ENCODE measurements at regions not wholly inside any gene's neighbourhood (a gene's known extent, or its start where the extent isn't known, plus 50 kb on each side); places are given as distances from the start of the nearest gene placed in this dataset.

DNA sequence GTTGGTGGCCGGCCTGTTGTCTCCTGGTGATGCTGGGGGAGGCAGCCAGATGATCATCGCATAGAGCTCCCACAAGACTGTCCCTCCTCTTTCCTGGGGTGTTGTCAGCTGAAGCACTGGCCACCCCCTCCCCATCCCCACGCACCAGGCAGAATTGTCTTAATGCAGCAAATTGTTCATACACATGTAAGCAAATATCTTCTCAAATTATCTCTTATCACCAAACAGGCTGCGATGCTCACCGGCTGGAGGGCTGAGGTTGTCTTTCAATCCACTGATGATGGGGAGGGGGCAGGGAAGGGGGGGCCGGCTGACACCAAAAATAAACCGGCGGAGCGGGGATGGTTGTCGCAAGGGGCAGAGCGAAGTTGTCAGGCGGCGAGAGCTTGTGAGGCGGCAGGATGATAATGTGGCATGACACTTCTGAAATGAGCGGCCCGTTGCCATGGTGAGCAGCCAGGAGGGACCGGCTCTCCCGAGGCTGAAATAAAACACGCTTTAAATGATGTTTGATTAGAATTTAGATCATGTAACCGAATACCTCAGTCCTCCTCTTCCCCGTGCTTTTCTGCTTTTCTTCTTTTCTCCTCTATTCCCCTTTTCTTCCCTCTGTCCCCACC, 59.8 kb downstream of the MRM1 start:
- WGBS, 4 donors, result 46 to 60% (median 54%) methylated on average over 21 of the region's 21 CpGs
- H3K27me3 ChIP-seq, result peaks cover 15% of the 10 kb centered on the region
- no peak for DNase-seq

DNA sequence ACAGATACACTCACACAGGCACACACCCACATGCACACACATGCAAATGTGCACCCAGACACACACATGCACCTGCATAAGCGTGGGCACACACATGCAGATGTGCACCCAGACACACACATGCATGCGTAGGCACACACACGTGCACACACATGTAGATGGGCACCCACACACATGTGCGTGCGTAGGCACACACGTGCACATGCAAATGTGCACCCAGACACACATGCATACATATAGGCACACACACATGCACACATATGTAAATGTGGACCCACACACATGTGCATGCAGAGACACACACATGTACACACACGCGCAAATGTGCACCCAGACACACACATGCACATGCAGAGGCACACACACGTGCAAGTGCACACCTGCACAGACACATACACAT, 60.3 kb downstream of the MRM1 start:
- no peak for DNase-seq
- H3K4me3 ChIP-seq, result no peak overlapping the region
- H3K27me3 ChIP-seq, result peaks cover 15% of the 10 kb centered on the region
- intact Hi-C loops (cut with DNase I), result no loop called here
- WGBS, 4 donors, result 80 to 86% (median 83%) methylated on average over 9 of the region's 9 CpGs
- peaks cover 0 to 6% of the 10 kb centered on the region in 2 donors for H3K4me1 ChIP-seq (replicated peaks in 1 of 2)
- no peaks in the 10 kb centered on the region for H3K36me3 ChIP-seq (replicated peaks in 1 of 2)
- TF ChIP-seq, protein P1, sequence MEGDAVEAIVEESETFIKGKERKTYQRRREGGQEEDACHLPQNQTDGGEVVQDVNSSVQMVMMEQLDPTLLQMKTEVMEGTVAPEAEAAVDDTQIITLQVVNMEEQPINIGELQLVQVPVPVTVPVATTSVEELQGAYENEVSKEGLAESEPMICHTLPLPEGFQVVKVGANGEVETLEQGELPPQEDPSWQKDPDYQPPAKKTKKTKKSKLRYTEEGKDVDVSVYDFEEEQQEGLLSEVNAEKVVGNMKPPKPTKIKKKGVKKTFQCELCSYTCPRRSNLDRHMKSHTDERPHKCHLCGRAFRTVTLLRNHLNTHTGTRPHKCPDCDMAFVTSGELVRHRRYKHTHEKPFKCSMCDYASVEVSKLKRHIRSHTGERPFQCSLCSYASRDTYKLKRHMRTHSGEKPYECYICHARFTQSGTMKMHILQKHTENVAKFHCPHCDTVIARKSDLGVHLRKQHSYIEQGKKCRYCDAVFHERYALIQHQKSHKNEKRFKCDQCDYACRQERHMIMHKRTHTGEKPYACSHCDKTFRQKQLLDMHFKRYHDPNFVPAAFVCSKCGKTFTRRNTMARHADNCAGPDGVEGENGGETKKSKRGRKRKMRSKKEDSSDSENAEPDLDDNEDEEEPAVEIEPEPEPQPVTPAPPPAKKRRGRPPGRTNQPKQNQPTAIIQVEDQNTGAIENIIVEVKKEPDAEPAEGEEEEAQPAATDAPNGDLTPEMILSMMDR (IDR thresholded peaks at IDR 0.05), result no peak
- H3K27ac ChIP-seq, result no peak overlapping the region
- H3K9me3 ChIP-seq (replicated peaks in 1 of 3), result no peaks in the 10 kb centered on the region

More for the DNA sequence above, 59.8 kb downstream of the MRM1 start:
- intact Hi-C loops (cut with DNase I), result no loop called here
- Histone ChIP-seq H3K36me3 (replicated peaks in 1 of 2) (no peaks in the 10 kb centered on the region), H3K9me3 (replicated peaks in 1 of 3) (no peaks in the 10 kb centered on the region), H3K27ac (no peak overlapping the region), H3K4me1 (replicated peaks in 1 of 2) (peaks cover 0 to 6% of the 10 kb centered on the region in 2 donors), H3K4me3 (no peak overlapping the region)
- TF ChIP-seq, protein P1 (IDR thresholded peaks at IDR 0.05), result no peak
- TF ChIP-seq POLR2A (IDR thresholded peaks at IDR 0.05), result no peak

DNA sequence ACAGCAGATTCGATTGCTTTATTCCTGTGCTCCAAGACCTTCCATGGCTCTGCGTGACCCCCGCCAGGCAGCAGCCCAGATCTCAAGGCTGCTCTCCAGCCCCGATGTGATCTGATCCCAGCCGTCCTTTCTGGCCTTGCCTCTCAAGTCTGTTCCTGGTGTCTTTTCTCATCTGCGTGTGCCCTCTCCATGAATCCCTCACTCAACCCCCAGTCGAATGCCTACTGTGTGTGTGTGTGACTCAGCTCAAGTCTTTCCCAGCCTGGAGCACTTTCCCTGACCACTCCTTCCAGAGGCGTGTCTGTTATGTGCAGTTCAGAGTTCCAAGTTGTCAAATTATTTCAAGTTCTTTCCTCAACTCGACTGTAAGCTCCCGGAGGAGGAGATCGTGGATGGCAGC, 64.0 kb downstream of the MRM1 start:
- 56 to 75% (median 61%) methylated on average over 11 of the region's 11 CpGs for WGBS, 4 donors
- Histone ChIP-seq H3K36me3 (replicated peaks in 1 of 2) (no peaks in the 10 kb centered on the region), H3K27ac (no peak overlapping the region), H3K4me1 (replicated peaks in 1 of 2) (no peaks in the 10 kb centered on the region), H3K9me3 (replicated peaks in 1 of 3) (no peaks in the 10 kb centered on the region), H3K4me3 (no peak overlapping the region), H3K27me3 (peaks cover 13% of the 10 kb centered on the region)
- TF ChIP-seq, protein P1 (IDR thresholded peaks at IDR 0.05), result no peak
- TF ChIP-seq POLR2A (IDR thresholded peaks at IDR 0.05), result no peak
- DNase-seq, result no peak
- intact Hi-C loops (cut with DNase I), result no loop called here

DNA sequence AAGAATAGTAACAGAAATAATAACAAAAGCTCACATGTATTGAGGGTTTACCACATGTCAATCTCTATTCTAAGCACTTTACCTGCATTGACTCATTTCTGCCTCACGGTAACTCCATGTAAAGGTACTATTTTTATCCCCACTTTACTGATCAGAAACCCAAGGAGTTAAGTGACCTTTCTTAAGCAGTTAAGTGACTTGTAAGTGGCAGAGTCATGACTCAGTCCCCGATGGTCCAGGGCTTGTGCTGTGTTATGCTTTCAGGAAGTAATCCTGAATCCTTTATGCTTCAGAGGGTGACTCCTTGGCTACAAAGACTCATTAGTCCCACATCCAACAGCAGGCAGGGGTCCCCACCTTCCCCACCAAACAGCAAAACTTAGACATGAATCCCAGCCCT, 66.5 kb downstream of the MRM1 start:
- Histone ChIP-seq H3K27ac (no peak overlapping the region), H3K36me3 (replicated peaks in 1 of 2) (no peaks in the 10 kb centered on the region), H3K9me3 (replicated peaks in 1 of 3) (no peaks in the 10 kb centered on the region), H3K4me1 (replicated peaks in 1 of 2) (no peaks in the 10 kb centered on the region), H3K27me3 (peaks cover 13% of the 10 kb centered on the region), H3K4me3 (no peak overlapping the region)
- intact Hi-C loops (cut with DNase I), result no loop called here
- TF ChIP-seq, protein P1 (IDR thresholded peaks at IDR 0.05), result no peak
- TF ChIP-seq POLR2A (IDR thresholded peaks at IDR 0.05), result no peak
- 65 to 77% (median 73%) methylated on average over 2 of the region's 2 CpGs for WGBS, 4 donors
- no peak for DNase-seq

All from adrenal gland (tissue), 9 donors.